ENCODE measurements at regions not wholly inside any gene's neighbourhood (a gene's known extent, or its start where the extent isn't known, plus 50 kb on each side); places are given as distances from the start of the nearest gene placed in this dataset.

DNA sequence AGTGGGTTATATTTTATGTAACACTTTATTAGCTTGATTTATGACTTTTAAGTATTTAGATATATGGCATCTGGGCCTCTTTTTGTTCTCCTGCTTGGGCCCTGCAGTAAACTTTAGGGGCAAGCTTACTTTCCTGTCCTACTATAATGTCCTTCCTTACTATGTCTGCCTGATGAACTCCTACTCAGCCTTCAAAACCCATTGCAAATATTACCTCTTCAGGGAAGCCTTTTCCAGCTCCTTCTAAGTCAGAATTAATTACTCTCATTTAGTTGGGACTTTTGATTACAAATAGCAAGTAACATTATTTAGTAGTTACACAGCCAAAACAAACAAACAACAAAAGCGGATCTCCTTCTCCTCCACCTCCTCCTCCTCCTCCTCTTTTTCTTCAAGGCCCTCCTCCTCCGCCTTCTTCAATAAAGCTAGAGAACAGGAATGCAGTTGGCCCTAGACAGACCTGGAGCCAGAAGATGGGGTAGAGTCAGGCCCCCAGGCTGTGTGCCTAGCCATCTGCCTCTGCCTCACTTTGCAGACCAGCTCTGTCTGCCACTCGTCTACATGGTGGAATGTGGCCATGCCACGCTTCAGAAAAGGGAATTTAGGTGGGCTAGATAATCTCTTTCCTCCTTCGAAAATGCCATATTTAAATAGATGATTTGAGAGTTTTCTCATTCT, 301.2 kb downstream of the SP3 start:
- no peak overlapping the region for H3K4me3 ChIP-seq (ENCODE audit: low read depth, low read length)
- no peak for DNase-seq (ENCODE audit: low read depth)
- TF ChIP-seq, protein P1, sequence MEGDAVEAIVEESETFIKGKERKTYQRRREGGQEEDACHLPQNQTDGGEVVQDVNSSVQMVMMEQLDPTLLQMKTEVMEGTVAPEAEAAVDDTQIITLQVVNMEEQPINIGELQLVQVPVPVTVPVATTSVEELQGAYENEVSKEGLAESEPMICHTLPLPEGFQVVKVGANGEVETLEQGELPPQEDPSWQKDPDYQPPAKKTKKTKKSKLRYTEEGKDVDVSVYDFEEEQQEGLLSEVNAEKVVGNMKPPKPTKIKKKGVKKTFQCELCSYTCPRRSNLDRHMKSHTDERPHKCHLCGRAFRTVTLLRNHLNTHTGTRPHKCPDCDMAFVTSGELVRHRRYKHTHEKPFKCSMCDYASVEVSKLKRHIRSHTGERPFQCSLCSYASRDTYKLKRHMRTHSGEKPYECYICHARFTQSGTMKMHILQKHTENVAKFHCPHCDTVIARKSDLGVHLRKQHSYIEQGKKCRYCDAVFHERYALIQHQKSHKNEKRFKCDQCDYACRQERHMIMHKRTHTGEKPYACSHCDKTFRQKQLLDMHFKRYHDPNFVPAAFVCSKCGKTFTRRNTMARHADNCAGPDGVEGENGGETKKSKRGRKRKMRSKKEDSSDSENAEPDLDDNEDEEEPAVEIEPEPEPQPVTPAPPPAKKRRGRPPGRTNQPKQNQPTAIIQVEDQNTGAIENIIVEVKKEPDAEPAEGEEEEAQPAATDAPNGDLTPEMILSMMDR (IDR thresholded peaks at IDR 0.05; ENCODE audit: low read depth, low read length, missing control alignments) = no peak
- in situ Hi-C loops (cut with HindIII; ENCODE audit: low sequenced_read_pairs) = no loop called here

DNA sequence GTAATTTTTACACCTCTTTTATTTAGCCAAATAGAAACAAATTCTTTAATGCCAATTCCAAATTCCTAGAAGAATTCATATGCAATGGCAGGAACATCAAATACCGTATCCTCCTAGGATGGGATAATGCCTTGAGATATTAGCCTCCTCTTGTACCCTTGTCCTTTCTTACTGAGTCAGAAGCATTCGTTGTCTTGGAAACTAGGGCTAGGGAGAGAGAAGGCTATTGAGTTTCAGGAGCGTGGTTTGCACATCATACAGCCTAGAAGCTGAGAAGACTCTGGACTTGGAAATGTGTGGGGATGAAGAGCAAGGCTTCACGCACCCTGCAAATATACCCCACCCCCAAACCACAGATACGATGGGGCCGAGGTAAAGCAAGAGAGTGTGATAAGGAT, 300.7 kb downstream of the SP3 start:
- in situ Hi-C loops (cut with HindIII; ENCODE audit: low sequenced_read_pairs) = no loop called here
- H3K4me3 ChIP-seq (ENCODE audit: low read depth, low read length) = no peak overlapping the region
- DNase-seq (ENCODE audit: low read depth) = no peak
- TF ChIP-seq, protein P1 (IDR thresholded peaks at IDR 0.05; ENCODE audit: low read depth, low read length, missing control alignments) = no peak

DNA sequence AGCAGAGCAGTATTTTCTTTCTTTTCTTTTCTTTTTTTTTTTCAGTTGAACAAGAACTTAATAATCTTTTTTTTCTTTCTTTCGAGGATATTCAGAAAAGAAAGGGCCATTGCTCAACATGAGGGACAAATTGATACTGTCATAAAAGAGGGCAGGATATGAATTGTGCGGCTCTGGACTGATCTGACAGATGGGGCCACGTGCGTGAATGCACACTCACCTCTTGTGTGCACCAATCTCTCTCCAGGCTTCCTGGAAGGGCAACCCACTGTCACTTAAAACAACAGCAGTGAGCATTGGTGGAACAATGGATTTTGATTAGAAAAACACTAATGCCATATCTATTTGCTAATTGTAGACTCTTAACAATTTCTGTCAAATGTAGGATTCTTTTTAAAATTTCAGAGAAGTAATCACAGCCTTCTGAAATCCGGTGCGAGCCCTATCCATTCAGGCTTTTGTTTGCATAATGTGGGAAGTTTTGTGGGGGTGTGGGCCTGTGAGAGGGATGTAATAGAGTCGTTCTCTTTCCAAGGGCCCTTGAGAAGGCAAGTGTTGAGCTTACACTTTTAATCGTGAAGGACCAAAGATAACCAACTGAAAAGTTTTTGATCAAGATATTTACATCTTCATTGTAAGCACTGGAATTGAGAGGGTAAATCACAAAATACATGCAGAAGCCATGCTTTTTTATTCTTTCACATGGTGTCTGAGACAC, 298.8 kb downstream of the SP3 start:
- no peak for DNase-seq (ENCODE audit: low read depth)
- in situ Hi-C loops (cut with HindIII; ENCODE audit: low sequenced_read_pairs) = no loop called here
- TF ChIP-seq, protein P1 (IDR thresholded peaks at IDR 0.05; ENCODE audit: low read depth, low read length, missing control alignments) = no peak
- no peak overlapping the region for H3K4me3 ChIP-seq (ENCODE audit: low read depth, low read length)

DNA sequence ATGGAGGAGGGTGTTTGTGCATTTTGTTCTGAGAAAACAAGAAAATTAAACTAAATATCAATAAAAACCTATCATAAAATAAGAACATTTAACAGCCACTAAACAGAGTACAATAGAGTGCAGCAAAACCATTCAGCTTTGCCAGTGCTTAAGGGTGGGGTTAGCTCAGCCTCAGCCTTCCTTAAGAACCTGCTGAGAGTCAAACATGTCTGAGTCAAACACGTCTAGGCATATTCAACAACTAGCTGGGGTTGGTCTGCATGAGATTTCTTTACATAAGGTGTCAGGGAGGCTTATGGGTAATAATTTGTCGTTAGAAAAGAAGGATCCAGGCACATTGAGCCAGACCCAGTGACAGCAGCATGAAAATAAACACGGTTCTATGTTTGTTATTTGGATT, 298.2 kb downstream of the SP3 start:
- H3K4me3 ChIP-seq (ENCODE audit: low read depth, low read length) = no peak overlapping the region
- no peak for DNase-seq (ENCODE audit: low read depth)
- TF ChIP-seq, protein P1 (IDR thresholded peaks at IDR 0.05; ENCODE audit: low read depth, low read length, missing control alignments) = no peak
- in situ Hi-C loops (cut with HindIII; ENCODE audit: low sequenced_read_pairs) = no loop called here

DNA sequence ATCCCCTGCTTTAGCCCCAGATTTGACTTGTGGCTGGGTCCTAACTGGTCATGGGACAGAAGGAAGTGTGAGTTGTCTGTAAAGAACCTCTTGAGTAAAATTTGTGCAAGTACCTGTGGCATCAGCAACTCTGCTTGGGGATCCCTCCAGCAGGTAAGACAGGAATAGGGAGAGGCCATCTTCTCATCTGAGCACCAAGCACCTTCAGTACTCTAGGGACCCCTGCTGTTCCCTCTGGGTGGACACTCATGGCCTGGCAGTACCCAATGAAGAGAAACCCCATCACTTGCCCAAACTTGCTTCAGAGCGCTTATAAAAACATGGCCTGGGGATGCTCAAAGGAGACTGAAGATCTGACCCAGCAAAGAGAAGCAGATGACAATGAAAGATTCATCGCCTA, 297.8 kb downstream of the SP3 start:
- in situ Hi-C loops (cut with HindIII; ENCODE audit: low sequenced_read_pairs) = no loop called here
- TF ChIP-seq, protein P1 (IDR thresholded peaks at IDR 0.05; ENCODE audit: low read depth, low read length, missing control alignments) = no peak
- no peak for DNase-seq (ENCODE audit: low read depth)
- H3K4me3 ChIP-seq (ENCODE audit: low read depth, low read length) = no peak overlapping the region

DNA sequence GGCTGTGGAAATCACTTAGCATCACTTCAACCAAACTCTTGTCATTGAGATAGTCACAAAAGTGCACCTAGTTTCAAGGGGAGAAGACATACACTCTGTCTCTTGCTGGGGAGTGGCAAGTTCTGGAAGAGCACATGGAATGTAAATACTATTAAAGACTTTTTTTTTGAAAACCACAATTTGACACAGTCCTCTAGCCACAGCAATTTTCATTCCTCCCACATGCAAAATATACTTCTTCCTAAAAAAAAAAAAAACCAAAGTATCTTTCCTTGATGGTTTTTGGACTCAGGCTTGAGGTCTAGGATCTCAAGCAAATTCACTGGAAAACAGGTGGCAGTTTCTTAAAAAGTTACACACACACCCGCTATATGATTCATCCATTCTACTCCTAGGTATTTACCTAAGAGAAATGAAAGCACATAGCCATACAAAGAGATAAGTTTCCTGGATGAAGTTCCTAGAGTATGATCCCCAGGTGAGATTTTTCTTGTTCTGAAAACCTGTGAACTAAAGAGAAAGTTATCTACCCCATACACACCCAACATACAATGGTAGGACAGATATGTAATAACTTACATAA, 295.8 kb downstream of the SP3 start:
- TF ChIP-seq, protein P1 (IDR thresholded peaks at IDR 0.05; ENCODE audit: low read depth, low read length, missing control alignments) = no peak
- DNase-seq (ENCODE audit: low read depth) = no peak
- in situ Hi-C loops (cut with HindIII; ENCODE audit: low sequenced_read_pairs) = no loop called here
- H3K4me3 ChIP-seq (ENCODE audit: low read depth, low read length) = no peak overlapping the region

All from astrocyte of the cerebellum (primary cell).